SU-DHL-6 (cell line): ENCODE measurements at regions not wholly inside any gene's neighbourhood (a gene's known extent, or its start where the extent isn't known, plus 50 kb on each side); places are given as distances from the start of the nearest gene placed in this dataset.
"Not testable (repeated sequence)": the region's sequence is repeated elsewhere in the genome, so short reads cannot be mapped to it uniquely, and the experiment has no call there.

ENCODE experiments used
- CTCF ChIP-seq: fragments of 200-600 bp; sonication (generic); IDR thresholded peaks from one replicate; pipeline ENCODE4 v1.5.1; 2017; ENCODE audit warnings: antibody characterized with exemption, mild to moderate bottlenecking, low read length, moderate library complexity; ENCODE audit not compliant: insufficient read depth, poor library complexity, severe bottlenecking
- EZH2phosphoT487 ChIP-seq: fragments of 200-600 bp; sonication (generic), shearing (Covaris generic); conservative IDR thresholded peaks from 2 replicates; pipeline ENCODE4 v1.6.1; 2018; ENCODE audit warnings: mild to moderate bottlenecking, antibody characterized with exemption, low read length, moderate library complexity, mixed read lengths

- TF ChIP-seq CTCF, EZH2phosphoT487: not testable (repeated sequence)
Measured at GRCh38 chr1:144077167-144077841, 105.5 kb upstream of the FAM72C start.
